IMR-90 (cell line): ENCODE measurements at regions not wholly inside any gene's neighbourhood (a gene's known extent, or its start where the extent isn't known, plus 50 kb on each side); places are given as distances from the start of the nearest gene placed in this dataset.

Experiments
- ATAC-seq: fragments of 200-7000 bp; cut with Tn5 transposase; 2 replicates; pipeline ENCODE4 v1.9.1; 2020; ENCODE audit warnings: low read depth, mild to moderate bottlenecking, moderate library complexity
- BruUV-seq: library from RNA; stranded (reverse); fragments of 400-500 nt; replicated peaks from 2 replicates; lab custom pipeline; 2021; lab: Mats Ljungman, UMichigan
- CTCF ChIA-PET: fragments of 300-600 bp; formaldehyde crosslinking; extraction: SDS; loops from one replicate; lab custom pipeline; 2021; ENCODE audit warnings: antibody characterized with exemption; lab: Yijun Ruan, JAX
- POLR2A ChIA-PET: fragments of 300-600 bp; sonication (Branson Sonifier 250); formaldehyde crosslinking; loops from one replicate; lab custom pipeline; 2022; ENCODE audit warnings: antibody characterized with exemption; ENCODE audit not compliant: unreplicated experiment; lab: Charles Lee
- DNase-seq: peaks from one replicate; pipeline ENCODE4 v3.0.0; 2013
- H2AFZ ChIP-seq: replicated peaks from 2 replicates; pipeline ENCODE3; 2013; ENCODE audit warnings: low read length, mild to moderate bottlenecking; ENCODE audit not compliant: poor library complexity
- H2AK5ac ChIP-seq: 2 replicates; pipeline ENCODE4 v1.6.1; 2013; ENCODE audit warnings: low read depth, low read length, inconsistent platforms
- H2AK9ac ChIP-seq: replicated peaks from 2 replicates; pipeline ENCODE3; 2013; ENCODE audit warnings: mild to moderate bottlenecking, low read depth, low read length, moderate library complexity; ENCODE audit not compliant: poor library complexity
- H2BK120ac ChIP-seq: 2 replicates; pipeline ENCODE4 v1.6.1; 2013; ENCODE audit warnings: low read depth, low read length, inconsistent platforms
- H2BK15ac ChIP-seq: 3 replicates; pipeline ENCODE4 v1.6.1; 2013; ENCODE audit warnings: low read depth, low read length, inconsistent platforms
- H2BK20ac ChIP-seq: 2 replicates; pipeline ENCODE4 v1.6.1; 2013; ENCODE audit warnings: low read depth, mild to moderate bottlenecking, inconsistent platforms, low read length, moderate library complexity
- H2BK5ac ChIP-seq: 2 replicates; pipeline ENCODE4 v1.6.1; 2013; ENCODE audit warnings: mild to moderate bottlenecking, low read depth, low read length, inconsistent platforms; ENCODE audit not compliant: poor library complexity, severe bottlenecking
- H3K14ac ChIP-seq: replicated peaks from 2 replicates; pipeline ENCODE4 v1.6.1; 2013; ENCODE audit warnings: low read depth, low read length, inconsistent platforms
- H3K18ac ChIP-seq: 2 replicates; pipeline ENCODE4 v1.6.1; 2013; ENCODE audit warnings: low read depth, low read length, control low read depth
- H3K23ac ChIP-seq: 2 replicates; pipeline ENCODE4 v1.6.1; 2013; ENCODE audit warnings: low read depth, low read length, inconsistent platforms
- H3K27ac ChIP-seq: 2 replicates; pipeline ENCODE4 v1.5.1; 2013; ENCODE audit warnings: mild to moderate bottlenecking, control low read depth, low read length; ENCODE audit not compliant: insufficient read depth
- H3K27me3 ChIP-seq: 2 replicates; pipeline ENCODE4 v1.6.1; 2013; ENCODE audit warnings: low read length; ENCODE audit not compliant: control insufficient read depth, insufficient read depth
- H3K36me3 ChIP-seq: 2 replicates; pipeline ENCODE4 v1.6.1; 2013; ENCODE audit warnings: low read length, mixed read lengths; ENCODE audit not compliant: control insufficient read depth, insufficient read depth
- H3K4ac ChIP-seq: 2 replicates; pipeline ENCODE4 v1.6.1; 2013; ENCODE audit warnings: low read depth, low read length, inconsistent platforms
- H3K4me1 ChIP-seq: 2 replicates; pipeline ENCODE4 v1.6.1; 2013; ENCODE audit warnings: low read length, mixed read lengths; ENCODE audit not compliant: control insufficient read depth, insufficient read depth
- H3K4me2 ChIP-seq: 2 replicates; pipeline ENCODE4 v1.6.1; 2013; ENCODE audit warnings: low read depth, mild to moderate bottlenecking, control low read depth, low read length, moderate library complexity
- H3K4me3 ChIP-seq: 2 replicates; pipeline ENCODE4 v1.5.1; 2013; ENCODE audit warnings: low read depth, mild to moderate bottlenecking, control low read depth, low read length, moderate library complexity; ENCODE audit not compliant: insufficient read depth
- H3K56ac ChIP-seq: 2 replicates; pipeline ENCODE4 v1.6.1; 2013; ENCODE audit warnings: low read length, inconsistent platforms; ENCODE audit not compliant: insufficient read depth; ENCODE audit errors: extremely low read depth
- H3K79me1 ChIP-seq, 2 experiments: 2 replicates each; pipeline ENCODE4 v1.6.1; 2013; ENCODE audit warnings: low read length in 2 of 2, inconsistent platforms in 1 of 2, low read depth in 1 of 2
- H3K9ac ChIP-seq: 2 replicates; pipeline ENCODE4 v1.6.1; 2013; ENCODE audit warnings: low read depth, low read length, control low read depth
- H3K9me1 ChIP-seq: 2 replicates; pipeline ENCODE4 v1.6.1; 2013; ENCODE audit warnings: low read length, inconsistent platforms; ENCODE audit not compliant: insufficient read depth
- H3K9me3 ChIP-seq: 2 replicates; pipeline ENCODE4 v1.6.1; 2013; ENCODE audit warnings: low read length; ENCODE audit not compliant: control insufficient read depth, insufficient read depth
- H4K20me1 ChIP-seq: 2 replicates; pipeline ENCODE4 v1.6.1; 2013; ENCODE audit warnings: low read length, inconsistent platforms; ENCODE audit not compliant: insufficient read depth
- H4K5ac ChIP-seq: 2 replicates; pipeline ENCODE4 v1.6.1; 2013; ENCODE audit warnings: mild to moderate bottlenecking, low read depth, low read length, control low read depth
- H4K8ac ChIP-seq, 2 experiments: 2 replicates each; pipeline ENCODE4 v1.6.1; 2013; ENCODE audit warnings: low read depth in 2 of 2, low read length in 2 of 2, control low read depth in 1 of 2, inconsistent platforms in 1 of 2
- H4K91ac ChIP-seq: 2 replicates; pipeline ENCODE4 v1.6.1; 2013; ENCODE audit warnings: low read depth, low read length, inconsistent platforms; ENCODE audit not compliant: insufficient read depth
- BHLHE40 ChIP-seq: fragments of 150-350 bp; IDR thresholded peaks from 2 replicates; pipeline ENCODE4 v1.6.1; 2016; ENCODE audit warnings: mild to moderate bottlenecking, low read depth, low read length
- MAZ ChIP-seq: IDR thresholded peaks from 2 replicates; pipeline ENCODE4 v1.6.1; 2012; ENCODE audit warnings: low read depth, mild to moderate bottlenecking, low read length, improper control_type of control experiment, moderate library complexity, borderline replicate concordance
- WGBS, 2 experiments: methylation state at CpG; one replicate each; pipeline versions ENCODE4 v1.1.5 to v1.1.7; 2013; ENCODE audit warnings: missing lambda C conversion rate in 2 of 2; ENCODE audit not compliant: insufficient read length in 1 of 2; ENCODE audit errors: extremely low coverage in 2 of 2; 5-methylcytosine and 5-hydroxymethylcytosine counted together
- dilution Hi-C: fragments of 300-500 bp; cut with HindIII; formaldehyde crosslinking; loops from one replicate; pipeline ENCODE4 v1.14.3; 2018; ENCODE audit warnings: low sequenced_read_pairs; ENCODE audit not compliant: unreplicated experiment
- in situ Hi-C: fragments of 300-500 bp; cut with MboI; formaldehyde crosslinking; loops from 3 replicates; pipeline ENCODE4 v1.14.3; 2019; ENCODE audit warnings: low sequenced_read_pairs, inconsistent platforms, mixed read lengths
- intact Hi-C: fragments of 100-400 bp; cut with micrococcal nuclease; formaldehyde crosslinking; loops from 2 replicates; pipeline ENCODE4 v1.10.0; 2022

- Histone ChIP-seq H2AFZ (no peak overlapping the region), H3K18ac (no peak overlapping the region), H2AK9ac (no peak overlapping the region), H4K5ac (no peak overlapping the region), H3K9me1 (no peaks in the 10 kb centered on the region), H3K4me3 (no peak overlapping the region), H3K9me3 (peaks cover 9% of the 10 kb centered on the region), H3K27me3 (no peaks in the 10 kb centered on the region), H4K8ac (no peak overlapping the region), H3K23ac (no peak overlapping the region), H2BK120ac (no peak overlapping the region), H3K27ac (no peak overlapping the region), H2BK20ac (no peak overlapping the region), H2BK5ac (peak overlapping the region; percentile 15), H4K91ac (no peak overlapping the region), H3K4me1 (no peaks in the 10 kb centered on the region), H3K9ac (no peak overlapping the region), H3K4ac (no peak overlapping the region), H3K4me2 (no peak overlapping the region), H3K14ac (no peak overlapping the region), H3K79me1 (no peaks in the 10 kb centered on the region), H4K20me1 (no peaks in the 10 kb centered on the region), H3K56ac (no peak overlapping the region), H3K36me3 (no peaks in the 10 kb centered on the region), H2AK5ac (no peak overlapping the region), H2BK15ac (no peak overlapping the region)
- dilution Hi-C loops (no loop called here), in situ Hi-C loops (no loop called here), intact Hi-C loops (no loop called here)
- DNase-seq (peak; percentile 80), ATAC-seq (peak; percentile 81)
- ChIA-PET POLR2A (no interaction called here), CTCF (no interaction called here)
- WGBS, 2 experiments = no CpG with 5 or more reads among the region's 4 CpGs
- TF ChIP-seq MAZ (no peak), BHLHE40 (peak; percentile 53; the same call in 1 of the 2 replicates)
- BruUV-seq = no TSS peak
Observed at GRCh38 chr2:188798159-188798558, 176.0 kb upstream of the COL3A1 start.
